Endothelial cell of umbilical vein (primary cell): ENCODE measurements at regions not wholly inside any gene's neighbourhood (a gene's known extent, or its start where the extent isn't known, plus 50 kb on each side); places are given as distances from the start of the nearest gene placed in this dataset.

Experiments used
- BruUV-seq: library from RNA; stranded (reverse); fragments of 400-500 nt; replicated peaks from 2 replicates; lab custom pipeline; 2021; lab: Mats Ljungman, UMichigan
- CTCF ChIA-PET: fragments of 300-600, 350-600 bp; sonication (Branson Sonifier 250); formaldehyde crosslinking; loops from one replicate; lab custom pipeline; 2021; ENCODE audit warnings: antibody characterized with exemption, inconsistent platforms; lab: Charles Lee
- POLR2A ChIA-PET: fragments of 300-600, 350-600 bp; sonication (Branson Sonifier 250); formaldehyde crosslinking; loops from one replicate; lab custom pipeline; 2021; ENCODE audit warnings: antibody characterized with exemption, inconsistent platforms; lab: Charles Lee
- DNase-seq: peaks from one replicate; pipeline ENCODE4 v3.0.0-alpha.2; 2011; ENCODE audit warnings: low read depth, low spot score
- FAIRE-seq: peaks from 2 replicates; lab custom pipeline; 2011; peaks lifted over from hg19 to GRCh38; lab: Jason Lieb, UNC
- H2AFZ ChIP-seq: 2 replicates; pipeline ENCODE4 v1.6.0; 2012; ENCODE audit warnings: low read depth, low read length, control low read depth, inconsistent platforms
- H3K27ac ChIP-seq: 2 replicates; pipeline ENCODE4 v1.5.1; 2011; ENCODE audit warnings: low read depth, mild to moderate bottlenecking, control low read depth, low read length, moderate library complexity; ENCODE audit not compliant: insufficient read depth
- H3K27me3 ChIP-seq, 2 experiments: 2 replicates each; pipeline versions ENCODE4 v1.6.0 to v1.6.1; 2011; ENCODE audit warnings: low read length in 2 of 2, mixed read lengths in 1 of 2; ENCODE audit not compliant: control insufficient read depth in 2 of 2, insufficient read depth in 2 of 2
- H3K36me3 ChIP-seq, 2 experiments: 2 replicates in 1 of 2; 3 replicates in 1 of 2; pipeline ENCODE4 v1.5.1; 2011; ENCODE audit warnings: low read length in 2 of 2, mild to moderate bottlenecking in 1 of 2, moderate library complexity in 1 of 2; ENCODE audit not compliant: control insufficient read depth in 2 of 2, insufficient read depth in 2 of 2; ENCODE audit errors: extremely low read depth in 1 of 2
- H3K4me1 ChIP-seq: 3 replicates; pipeline ENCODE4 v1.5.1; 2011; ENCODE audit warnings: mild to moderate bottlenecking, low read length; ENCODE audit not compliant: control insufficient read depth, insufficient read depth; ENCODE audit errors: extremely low read depth
- H3K4me2 ChIP-seq: 2 replicates; pipeline ENCODE4 v1.6.1; 2011; ENCODE audit warnings: low read length, control low read depth, mixed read lengths; ENCODE audit not compliant: insufficient read depth
- H3K4me3 ChIP-seq, 3 experiments: fragments of 200-600 bp in 1 of 3; sonication (generic), shearing (Covaris generic) in 1 of 3; replicated peaks in 1 of 3; 2 replicates each; pipeline ENCODE4 v1.5.1; 2011 to 2016; ENCODE audit warnings: control low read depth in 3 of 3, low read length in 3 of 3, mild to moderate bottlenecking in 2 of 3, inconsistent platforms in 1 of 3, low read depth in 1 of 3, moderate library complexity in 1 of 3; ENCODE audit not compliant: insufficient read depth in 1 of 3
- H3K79me2 ChIP-seq: 2 replicates; pipeline ENCODE4 v1.6.0; 2012; ENCODE audit warnings: low read length, inconsistent platforms; ENCODE audit not compliant: control insufficient read depth, insufficient read depth
- H3K9ac ChIP-seq: replicated peaks from 2 replicates; pipeline ENCODE3; 2011; ENCODE audit warnings: low read length, control low read depth; ENCODE audit not compliant: insufficient read depth; ENCODE audit errors: extremely low read depth
- H3K9me1 ChIP-seq: replicated peaks from 3 replicates; pipeline ENCODE4 v1.6.0; 2011; ENCODE audit warnings: mild to moderate bottlenecking, low read length; ENCODE audit not compliant: control insufficient read depth, insufficient read depth; ENCODE audit errors: extremely low read depth
- H3K9me3 ChIP-seq: replicated peaks from 2 replicates; pipeline ENCODE4 v1.5.1; 2012; ENCODE audit warnings: low read length, inconsistent platforms; ENCODE audit not compliant: control insufficient read depth, insufficient read depth
- H4K20me1 ChIP-seq: replicated peaks from 2 replicates; pipeline ENCODE3; 2011; ENCODE audit warnings: mild to moderate bottlenecking, low read length; ENCODE audit not compliant: control insufficient read depth, insufficient read depth; ENCODE audit errors: extremely low read depth
- EZH2 ChIP-seq: IDR thresholded peaks from 2 replicates; pipeline ENCODE4 v1.6.1; 2012; ENCODE audit warnings: borderline replicate concordance, low read depth, mild to moderate bottlenecking, moderate library complexity, low read length, inconsistent platforms; ENCODE audit not compliant: severe bottlenecking
- FOS ChIP-seq: IDR thresholded peaks from 2 replicates; pipeline ENCODE4 v1.6.1; 2011; ENCODE audit warnings: mild to moderate bottlenecking, low read length, moderate library complexity, borderline replicate concordance; ENCODE audit not compliant: insufficient read depth
- GATA2 ChIP-seq: IDR thresholded peaks from 2 replicates; pipeline ENCODE4 v1.7.0; 2011; ENCODE audit warnings: low read depth, mild to moderate bottlenecking, moderate library complexity, mixed read lengths, low read length; ENCODE audit not compliant: insufficient read length, insufficient read depth
- JUN ChIP-seq: IDR thresholded peaks from 2 replicates; pipeline ENCODE4 v1.6.1; 2011; ENCODE audit warnings: borderline replicate concordance, low read depth; ENCODE audit not compliant: insufficient read length, insufficient read depth
- MYC ChIP-seq: IDR thresholded peaks from one replicate; pipeline ENCODE4 v1.6.1; 2011; ENCODE audit warnings: mild to moderate bottlenecking, low read depth, low read length
- POLR2A ChIP-seq: IDR thresholded peaks from 2 replicates; pipeline ENCODE4 v1.6.1; 2012; ENCODE audit warnings: low read depth, mild to moderate bottlenecking, control low read depth, low read length
- POLR2AphosphoS5 ChIP-seq: IDR thresholded peaks from 2 replicates; pipeline ENCODE4 v1.6.1; 2012; ENCODE audit warnings: low read depth, mild to moderate bottlenecking, control low read depth, low read length, moderate library complexity; ENCODE audit not compliant: insufficient read depth
- dilution Hi-C: fragments of 300-500 bp; cut with MboI; formaldehyde crosslinking; loops from one replicate; pipeline ENCODE4 v1.15.0; 2019; ENCODE audit warnings: low sequenced_read_pairs; ENCODE audit not compliant: extremely low pct_ligation_motif_present
- intact Hi-C: fragments of 100-400 bp; cut with micrococcal nuclease; formaldehyde crosslinking; loops from one replicate; pipeline ENCODE4 v1.10.0; 2022
- TF ChIP-seq, protein P1 (sequence below): IDR thresholded peaks from 2 replicates; pipeline ENCODE4 v1.6.1; 2011; ENCODE audit not compliant: insufficient read depth, insufficient read length
- TF ChIP-seq, protein P2 (sequence below), 2 donors: IDR thresholded peaks; 1 replicate in 1 of 2; 2 replicates in 1 of 2; pipeline ENCODE4 v1.5.1; 2011; ENCODE audit warnings: low read length in 2 of 2, mild to moderate bottlenecking in 2 of 2, moderate library complexity in 2 of 2, control low read depth in 1 of 2, inconsistent platforms in 1 of 2, low read depth in 1 of 2; ENCODE audit not compliant: insufficient read depth in 1 of 2; ENCODE audit errors: extremely low read depth in 1 of 2

DNA sequence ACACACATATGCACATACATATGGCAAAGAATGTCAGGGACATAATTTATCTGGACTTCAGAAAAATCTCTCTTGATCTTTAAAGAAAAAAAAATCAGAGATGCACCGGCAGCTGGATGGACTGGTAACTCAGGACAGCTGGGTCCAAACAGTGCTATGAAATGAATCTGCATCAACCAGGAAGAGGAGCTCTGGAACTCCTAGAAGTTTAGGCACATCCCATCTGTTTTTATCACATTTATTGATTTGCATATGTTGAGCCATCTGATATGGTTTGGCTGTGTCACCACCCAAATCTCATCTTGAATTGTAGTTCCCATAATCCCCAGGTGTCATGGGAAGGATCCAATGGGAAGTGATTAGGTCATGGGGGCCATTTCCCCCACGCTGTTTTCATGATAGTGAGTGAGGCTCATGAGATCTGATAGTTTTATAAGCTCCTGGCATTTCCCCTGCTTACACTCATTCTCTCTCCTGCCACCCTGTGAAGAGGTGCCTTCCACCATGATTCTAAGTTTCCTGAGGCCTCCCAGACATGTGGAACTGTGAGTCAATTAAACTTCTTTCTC lies 87.7 kb upstream of the AKIP1 start:
- intact Hi-C loops, result no loop called here
- TF ChIP-seq, protein P1, sequence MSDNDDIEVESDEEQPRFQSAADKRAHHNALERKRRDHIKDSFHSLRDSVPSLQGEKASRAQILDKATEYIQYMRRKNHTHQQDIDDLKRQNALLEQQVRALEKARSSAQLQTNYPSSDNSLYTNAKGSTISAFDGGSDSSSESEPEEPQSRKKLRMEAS, result no peak
- no peak for TF ChIP-seq GATA2
- TF ChIP-seq, protein P2, sequence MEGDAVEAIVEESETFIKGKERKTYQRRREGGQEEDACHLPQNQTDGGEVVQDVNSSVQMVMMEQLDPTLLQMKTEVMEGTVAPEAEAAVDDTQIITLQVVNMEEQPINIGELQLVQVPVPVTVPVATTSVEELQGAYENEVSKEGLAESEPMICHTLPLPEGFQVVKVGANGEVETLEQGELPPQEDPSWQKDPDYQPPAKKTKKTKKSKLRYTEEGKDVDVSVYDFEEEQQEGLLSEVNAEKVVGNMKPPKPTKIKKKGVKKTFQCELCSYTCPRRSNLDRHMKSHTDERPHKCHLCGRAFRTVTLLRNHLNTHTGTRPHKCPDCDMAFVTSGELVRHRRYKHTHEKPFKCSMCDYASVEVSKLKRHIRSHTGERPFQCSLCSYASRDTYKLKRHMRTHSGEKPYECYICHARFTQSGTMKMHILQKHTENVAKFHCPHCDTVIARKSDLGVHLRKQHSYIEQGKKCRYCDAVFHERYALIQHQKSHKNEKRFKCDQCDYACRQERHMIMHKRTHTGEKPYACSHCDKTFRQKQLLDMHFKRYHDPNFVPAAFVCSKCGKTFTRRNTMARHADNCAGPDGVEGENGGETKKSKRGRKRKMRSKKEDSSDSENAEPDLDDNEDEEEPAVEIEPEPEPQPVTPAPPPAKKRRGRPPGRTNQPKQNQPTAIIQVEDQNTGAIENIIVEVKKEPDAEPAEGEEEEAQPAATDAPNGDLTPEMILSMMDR (IDR thresholded peaks at IDR 0.05; ENCODE audit: extremely low read depth in 1 of 2, insufficient read depth in 1 of 2, low read depth in 1 of 2, low read length in 2 of 2), result no peak
- no peak for TF ChIP-seq EZH2
- no peak for TF ChIP-seq JUN
- no peak for TF ChIP-seq FOS
- TF ChIP-seq POLR2A, result no peak
- no peak for TF ChIP-seq MYC
- TF ChIP-seq POLR2AphosphoS5, result no peak
- Histone ChIP-seq H3K4me3 (no peak overlapping the region), H3K79me2 (no peaks in the 10 kb centered on the region), H3K9me3 (no peaks in the 10 kb centered on the region), H3K4me2 (no peak overlapping the region), H3K9ac (no peak overlapping the region), H4K20me1 (no peaks in the 10 kb centered on the region), H3K4me1 (peaks cover 9% of the 10 kb centered on the region), H3K9me1 (no peaks in the 10 kb centered on the region), H3K27me3 (no peaks in the 10 kb centered on the region), H3K36me3 (no peaks in the 10 kb centered on the region), H3K27ac (no peak overlapping the region), H2AFZ (no peak overlapping the region)
- CTCF ChIA-PET, result no interaction called here
- POLR2A ChIA-PET, result no interaction called here
- no peak for FAIRE-seq
- DNase-seq, result no peak
- no TSS peak for BruUV-seq
- dilution Hi-C loops, result no loop called here
